ENCODE measurements at regions not wholly inside any gene's neighbourhood (a gene's known extent, or its start where the extent isn't known, plus 50 kb on each side); places are given as distances from the start of the nearest gene placed in this dataset.

DNA sequence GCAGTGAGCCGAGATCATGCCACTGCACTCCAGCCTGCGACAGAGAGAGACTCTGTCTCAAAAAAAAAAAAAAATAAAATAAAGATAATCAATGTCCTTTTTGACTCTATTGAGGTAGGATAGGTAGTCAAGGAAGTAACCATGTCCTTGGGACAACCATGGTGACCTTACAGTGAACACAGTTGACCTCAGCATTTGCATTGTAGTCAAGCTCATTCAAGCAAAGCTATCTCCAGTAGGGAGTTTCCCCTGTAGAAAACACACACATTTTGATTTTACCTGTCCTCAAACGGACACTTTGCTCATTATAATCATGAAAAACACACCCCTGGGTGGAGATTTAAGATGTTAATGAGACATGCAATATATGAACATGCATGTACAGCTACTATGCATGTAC lies 171.7 kb downstream of the KIF20B start:
- in situ Hi-C loops (cut with MboI; ENCODE audit: low pct_unique_long_range_greater_than_20kb, low sequenced_read_pairs, unreplicated experiment): no loop called here
- no peak for DNase-seq (ENCODE audit: low spot score)
- TF ChIP-seq CTCF (IDR thresholded peaks at IDR 0.05; ENCODE audit: extremely low read depth, insufficient read depth, missing control alignments): no peak

GRCh38 chr10:89875557-89875956 lies 174.2 kb downstream of the KIF20B start:
- no peak for DNase-seq (ENCODE audit: low spot score)
- in situ Hi-C loops (cut with MboI; ENCODE audit: low pct_unique_long_range_greater_than_20kb, low sequenced_read_pairs, unreplicated experiment): no loop called here
- TF ChIP-seq CTCF (IDR thresholded peaks at IDR 0.05; ENCODE audit: extremely low read depth, insufficient read depth, missing control alignments): no peak

- no peak for DNase-seq (ENCODE audit: low spot score)
- TF ChIP-seq CTCF (IDR thresholded peaks at IDR 0.05; ENCODE audit: extremely low read depth, insufficient read depth, missing control alignments): no peak
- in situ Hi-C loops (cut with MboI; ENCODE audit: low pct_unique_long_range_greater_than_20kb, low sequenced_read_pairs, unreplicated experiment): no loop called here
Measured at GRCh38 chr10:89879121-89879520, 177.7 kb downstream of the KIF20B start.

DNA sequence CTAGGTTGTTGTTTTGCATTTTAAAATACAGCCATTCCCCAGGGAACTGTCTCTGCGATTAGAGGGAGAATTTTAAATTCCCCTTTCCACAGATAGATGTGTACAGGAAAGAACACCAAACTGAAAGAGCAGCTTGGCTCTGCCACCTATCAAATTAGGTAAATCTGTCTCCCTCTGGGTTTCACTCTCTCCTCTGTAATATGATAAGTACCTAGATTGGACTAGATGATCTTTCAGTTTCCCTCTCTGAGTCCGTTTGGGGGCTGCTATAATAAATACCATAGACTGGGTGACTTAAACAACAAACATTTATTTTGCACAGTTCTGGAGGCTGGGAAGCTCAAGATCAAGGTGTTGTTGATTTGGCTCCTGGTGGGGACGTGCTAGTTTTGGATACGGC lies 186.0 kb downstream of the KIF20B start:
- in situ Hi-C loops (cut with MboI; ENCODE audit: low pct_unique_long_range_greater_than_20kb, low sequenced_read_pairs, unreplicated experiment): no loop called here
- peak; percentile 7 for DNase-seq (ENCODE audit: low spot score)

DNA sequence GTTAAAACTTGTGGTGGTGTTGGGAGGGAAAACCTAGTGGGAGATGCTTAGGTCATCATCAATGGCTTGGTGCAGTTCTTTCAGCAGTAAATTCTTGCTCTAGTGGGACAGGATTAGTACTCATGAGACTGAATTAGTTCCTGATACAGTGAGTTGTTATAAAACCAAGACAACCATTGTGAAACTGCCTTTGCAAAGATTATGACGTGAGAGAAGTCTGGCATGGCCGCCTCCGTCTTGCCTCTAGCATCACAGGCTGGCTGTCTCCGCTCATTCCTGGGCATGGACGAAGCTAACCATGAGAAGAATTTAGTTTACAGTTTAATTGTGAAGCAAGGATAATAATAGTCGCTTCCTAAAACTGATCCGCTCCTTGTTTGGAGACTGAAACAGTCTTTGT lies 186.4 kb downstream of the KIF20B start:
- in situ Hi-C loops (cut with MboI; ENCODE audit: low pct_unique_long_range_greater_than_20kb, low sequenced_read_pairs, unreplicated experiment): no loop called here
- peak; percentile 19 for DNase-seq (ENCODE audit: low spot score)
- no peak for TF ChIP-seq CTCF (IDR thresholded peaks at IDR 0.05; ENCODE audit: extremely low read depth, insufficient read depth, missing control alignments)

More for the DNA sequence above, 186.0 kb downstream of the KIF20B start:
- no peak for TF ChIP-seq CTCF (IDR thresholded peaks at IDR 0.05; ENCODE audit: extremely low read depth, insufficient read depth, missing control alignments)

- in situ Hi-C loops (cut with MboI; ENCODE audit: low pct_unique_long_range_greater_than_20kb, low sequenced_read_pairs, unreplicated experiment): no loop called here
- DNase-seq (ENCODE audit: low spot score): peak; percentile 9
- TF ChIP-seq CTCF (IDR thresholded peaks at IDR 0.05; ENCODE audit: extremely low read depth, insufficient read depth, missing control alignments): no peak
Measured at GRCh38 chr10:89888321-89889070, 187.1 kb downstream of the KIF20B start.
